Upper lobe of right lung (tissue), 1 donor: ENCODE measurements at regions not wholly inside any gene's neighbourhood (a gene's known extent, or its start where the extent isn't known, plus 50 kb on each side); places are given as distances from the start of the nearest gene placed in this dataset.

Experiments used
- ATAC-seq: fragments of 200-7000 bp; cut with Tn5 transposase; one replicate; pipeline ENCODE4 v1.9.1; 2020; ENCODE audit warnings: mild to moderate bottlenecking, moderate library complexity
- DNase-seq: peaks from one replicate; pipeline ENCODE4 v3.0.0-alpha.2; 2020
- H3K27ac ChIP-seq: fragments of 200-600 bp; one replicate; pipeline ENCODE4 v1.8.0; 2022
- H3K27me3 ChIP-seq: fragments of 200-600 bp; one replicate; pipeline ENCODE4 v1.8.0; 2022; ENCODE audit warnings: mild to moderate bottlenecking
- H3K36me3 ChIP-seq: fragments of 200-600 bp; one replicate; pipeline ENCODE4 v1.8.0; 2022
- H3K4me1 ChIP-seq: fragments of 200-600 bp; one replicate; pipeline ENCODE4 v1.8.0; 2022
- H3K4me3 ChIP-seq: fragments of 200-600 bp; one replicate; pipeline ENCODE4 v1.8.0; 2022; ENCODE audit warnings: mild to moderate bottlenecking
- H3K9me3 ChIP-seq: fragments of 200-600 bp; one replicate; pipeline ENCODE4 v1.8.0; 2022
- intact Hi-C: fragments of 100-400 bp; cut with DNase I; formaldehyde crosslinking; loops from one replicate; pipeline ENCODE4 v1.11.0; 2022
- TF ChIP-seq, protein P1 (sequence below): fragments of 200-600 bp; IDR thresholded peaks from one replicate; pipeline ENCODE4 v1.8.0; 2022; ENCODE audit warnings: antibody characterized with exemption
- donor health status: DM: no; HTN: yes; CAD: no; lungs with severe emphysema.

DNA sequence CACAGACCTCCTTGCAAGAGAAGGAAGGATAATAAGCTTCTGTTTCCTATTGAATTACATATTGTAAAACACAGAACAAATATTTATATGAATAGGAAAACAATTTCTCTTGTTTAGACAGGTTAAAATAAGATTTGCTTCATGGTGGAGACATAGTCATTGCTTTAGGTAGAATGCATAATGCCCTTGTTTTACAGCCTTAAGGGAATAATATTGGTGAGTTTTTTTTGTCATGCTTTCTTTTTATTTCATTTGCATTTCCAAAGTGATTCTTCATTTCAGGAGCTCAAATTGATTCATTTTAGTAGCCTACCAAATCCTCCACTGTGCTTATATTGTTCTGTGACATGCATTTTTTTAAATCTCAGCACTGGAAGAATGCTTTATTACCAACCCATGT is 690.7 kb downstream of the OLFM4 start:
- Histone ChIP-seq H3K9me3 (peaks cover 6% of the 10 kb centered on the region), H3K27me3 (no peaks in the 10 kb centered on the region), H3K4me3 (no peak overlapping the region), H3K4me1 (no peaks in the 10 kb centered on the region), H3K36me3 (no peaks in the 10 kb centered on the region), H3K27ac (no peak overlapping the region)
- TF ChIP-seq, protein P1, sequence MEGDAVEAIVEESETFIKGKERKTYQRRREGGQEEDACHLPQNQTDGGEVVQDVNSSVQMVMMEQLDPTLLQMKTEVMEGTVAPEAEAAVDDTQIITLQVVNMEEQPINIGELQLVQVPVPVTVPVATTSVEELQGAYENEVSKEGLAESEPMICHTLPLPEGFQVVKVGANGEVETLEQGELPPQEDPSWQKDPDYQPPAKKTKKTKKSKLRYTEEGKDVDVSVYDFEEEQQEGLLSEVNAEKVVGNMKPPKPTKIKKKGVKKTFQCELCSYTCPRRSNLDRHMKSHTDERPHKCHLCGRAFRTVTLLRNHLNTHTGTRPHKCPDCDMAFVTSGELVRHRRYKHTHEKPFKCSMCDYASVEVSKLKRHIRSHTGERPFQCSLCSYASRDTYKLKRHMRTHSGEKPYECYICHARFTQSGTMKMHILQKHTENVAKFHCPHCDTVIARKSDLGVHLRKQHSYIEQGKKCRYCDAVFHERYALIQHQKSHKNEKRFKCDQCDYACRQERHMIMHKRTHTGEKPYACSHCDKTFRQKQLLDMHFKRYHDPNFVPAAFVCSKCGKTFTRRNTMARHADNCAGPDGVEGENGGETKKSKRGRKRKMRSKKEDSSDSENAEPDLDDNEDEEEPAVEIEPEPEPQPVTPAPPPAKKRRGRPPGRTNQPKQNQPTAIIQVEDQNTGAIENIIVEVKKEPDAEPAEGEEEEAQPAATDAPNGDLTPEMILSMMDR: no peak
- no peak for ATAC-seq
- intact Hi-C loops: no loop called here
- DNase-seq: no peak

DNA sequence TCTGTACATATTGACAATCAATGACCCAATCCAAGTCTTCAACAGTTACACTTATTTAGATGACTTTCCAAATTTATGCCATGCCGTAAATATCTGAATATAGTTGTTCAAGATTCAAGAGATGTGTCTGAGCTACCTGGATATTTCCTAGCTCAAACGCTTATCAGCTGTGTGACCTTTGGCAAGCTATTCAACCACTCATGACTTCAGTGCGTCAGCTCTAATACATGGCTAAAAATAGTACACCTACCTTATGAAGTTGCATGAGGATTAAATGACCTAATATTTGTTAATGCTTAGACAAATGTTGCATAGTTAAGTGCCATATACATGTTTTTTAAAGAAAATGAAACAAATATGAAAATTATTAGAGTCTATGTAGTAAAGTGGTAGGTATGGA is 704.1 kb downstream of the OLFM4 start:
- no peak overlapping the region for H3K4me3 ChIP-seq
- H3K9me3 ChIP-seq: no peaks in the 10 kb centered on the region
- H3K27ac ChIP-seq: no peak overlapping the region
- H3K36me3 ChIP-seq: no peaks in the 10 kb centered on the region
- TF ChIP-seq, protein P1: no peak
- DNase-seq (no peak), ATAC-seq (no peak)
- H3K4me1 ChIP-seq: no peaks in the 10 kb centered on the region
- no peaks in the 10 kb centered on the region for H3K27me3 ChIP-seq
- intact Hi-C loops: no loop called here

DNA sequence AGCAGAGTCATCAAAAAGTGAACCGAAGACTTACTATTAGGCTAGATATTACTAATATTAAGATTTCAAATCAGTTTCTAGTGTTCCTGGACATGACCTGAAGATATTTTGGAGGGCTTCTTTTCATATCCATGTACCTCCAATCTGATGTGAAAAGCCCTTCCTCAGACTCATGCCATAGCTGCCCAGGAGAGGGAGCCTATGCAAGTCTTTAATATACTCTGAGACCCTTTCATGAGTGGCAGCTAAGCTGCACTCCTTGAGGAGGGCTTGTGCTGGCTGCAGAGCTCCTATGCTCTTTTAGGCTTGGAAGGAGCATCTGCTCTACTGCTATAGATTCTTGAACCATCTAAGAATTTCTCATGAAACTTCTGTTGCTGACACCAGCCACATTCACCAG is 715.3 kb downstream of the OLFM4 start:
- ATAC-seq: no peak
- DNase-seq: no peak
- no peaks in the 10 kb centered on the region for H3K4me1 ChIP-seq
- no peak overlapping the region for H3K27ac ChIP-seq
- H3K27me3 ChIP-seq: no peaks in the 10 kb centered on the region
- no peak overlapping the region for H3K4me3 ChIP-seq
- no peaks in the 10 kb centered on the region for H3K36me3 ChIP-seq
- H3K9me3 ChIP-seq: no peaks in the 10 kb centered on the region
- intact Hi-C loops: no loop called here
- TF ChIP-seq, protein P1: no peak

DNA sequence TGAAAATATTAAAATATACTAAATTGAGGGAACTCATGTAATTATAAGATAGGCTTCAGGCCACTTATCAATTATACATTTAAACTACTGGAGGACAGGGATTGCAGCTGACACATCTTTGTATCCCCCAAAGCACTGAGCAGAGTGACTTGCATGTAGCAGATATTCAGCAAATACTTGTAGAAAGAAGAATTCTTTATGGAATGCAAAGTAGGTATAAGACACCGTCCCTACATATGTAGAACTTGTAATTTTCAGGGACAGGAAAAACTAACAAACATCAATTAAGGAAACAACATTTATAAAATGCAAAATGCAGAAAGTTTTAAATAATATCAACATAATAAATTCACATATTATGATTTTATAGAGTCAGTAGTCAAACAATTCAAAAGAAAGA is 719.2 kb downstream of the OLFM4 start:
- no peaks in the 10 kb centered on the region for H3K9me3 ChIP-seq
- H3K4me1 ChIP-seq: no peaks in the 10 kb centered on the region
- H3K4me3 ChIP-seq: no peak overlapping the region
- TF ChIP-seq, protein P1: no peak
- no peak for ATAC-seq
- intact Hi-C loops: no loop called here
- H3K27ac ChIP-seq: no peak overlapping the region
- H3K27me3 ChIP-seq: no peaks in the 10 kb centered on the region
- DNase-seq: no peak
- no peaks in the 10 kb centered on the region for H3K36me3 ChIP-seq

DNA sequence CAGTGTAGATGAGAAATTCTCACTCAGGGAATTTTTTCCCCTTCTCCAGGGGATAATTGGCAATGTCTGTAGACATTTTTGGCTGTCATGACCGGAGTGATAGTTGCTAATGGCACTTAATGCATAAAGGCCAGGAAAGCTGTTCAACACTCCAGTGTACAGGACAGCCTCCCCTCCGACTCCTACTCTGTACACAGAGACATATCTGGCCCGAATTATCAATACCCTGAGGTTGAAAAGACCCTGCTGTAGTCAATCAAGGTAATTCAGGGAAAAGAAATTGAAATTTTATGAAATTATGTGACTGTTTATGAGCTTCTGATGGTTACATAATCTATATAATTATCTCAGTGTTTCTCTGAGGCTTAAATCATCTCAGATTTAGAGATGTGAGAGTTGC is 720.7 kb downstream of the OLFM4 start:
- intact Hi-C loops: no loop called here
- Histone ChIP-seq H3K4me1 (no peaks in the 10 kb centered on the region), H3K36me3 (no peaks in the 10 kb centered on the region), H3K27ac (no peak overlapping the region), H3K27me3 (no peaks in the 10 kb centered on the region), H3K9me3 (no peaks in the 10 kb centered on the region), H3K4me3 (no peak overlapping the region)
- ATAC-seq (no peak), DNase-seq (no peak)
- TF ChIP-seq, protein P1: no peak

DNA sequence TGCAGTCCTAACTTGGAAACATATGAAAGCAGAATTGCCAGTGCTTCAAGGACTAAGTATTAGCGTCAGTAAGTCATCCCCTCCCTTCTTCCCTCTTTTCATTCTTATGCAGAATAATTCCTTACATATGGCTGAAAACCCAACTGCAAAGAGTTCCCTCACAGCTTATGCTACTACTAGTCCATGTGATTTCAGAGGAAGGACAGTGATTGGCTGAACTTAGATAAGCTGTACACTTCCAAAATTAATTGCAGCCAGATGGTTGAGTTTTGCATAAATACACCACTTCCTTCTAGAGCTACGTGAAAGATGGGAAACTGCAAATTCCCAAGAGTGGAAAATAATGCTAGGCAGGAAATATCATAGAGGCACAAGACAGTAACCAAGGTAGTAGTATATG is 730.4 kb downstream of the OLFM4 start:
- Histone ChIP-seq H3K4me1 (no peaks in the 10 kb centered on the region), H3K9me3 (no peaks in the 10 kb centered on the region), H3K36me3 (no peaks in the 10 kb centered on the region), H3K27ac (no peak overlapping the region), H3K27me3 (no peaks in the 10 kb centered on the region), H3K4me3 (no peak overlapping the region)
- TF ChIP-seq, protein P1: no peak
- no peak for ATAC-seq
- intact Hi-C loops: no loop called here
- no peak for DNase-seq
